KG1 (cell line): ENCODE measurements at regions not wholly inside any gene's neighbourhood (a gene's known extent, or its start where the extent isn't known, plus 50 kb on each side); places are given as distances from the start of the nearest gene placed in this dataset.
A peak's percentile ranks its signal among the peaks of the same experiment; 100 is the strongest.
"Not testable (repeated sequence)": the region's sequence is repeated elsewhere in the genome, so short reads cannot be mapped to it uniquely, and the experiment has no call there.

Source experiments
- DNase-seq: peaks from one replicate; lab custom pipeline; 2025; lab: John Stamatoyannopoulos, UW

- no peak for DNase-seq
Measured at GRCh38 chr9:2496934-2497333, 124.7 kb upstream of the VLDLR start.

GRCh38 chr9:2497666-2498400 lies 123.8 kb upstream of the VLDLR start:
- no peak for DNase-seq

GRCh38 chr9:2502210-2502609 lies 119.4 kb upstream of the VLDLR start:
- no peak for DNase-seq

- DNase-seq = no peak
Measured at GRCh38 chr9:2502760-2503159, 118.8 kb upstream of the VLDLR start.

- no peak for DNase-seq
Measured at GRCh38 chr9:2506321-2506720, 115.3 kb upstream of the VLDLR start.

GRCh38 chr9:2523591-2523990 lies 98.0 kb upstream of the VLDLR start:
- no peak for DNase-seq

- DNase-seq = no peak
Measured at GRCh38 chr9:2524601-2525000, 97.0 kb upstream of the VLDLR start.

GRCh38 chr9:2525147-2525546 lies 96.4 kb upstream of the VLDLR start:
- DNase-seq = no peak

GRCh38 chr9:2526071-2526828 lies 95.3 kb upstream of the VLDLR start:
- no peak for DNase-seq

- DNase-seq = no peak
Measured at GRCh38 chr9:2531481-2531880, 90.1 kb upstream of the VLDLR start.

- no peak for DNase-seq
Measured at GRCh38 chr9:2536511-2536910, 85.1 kb upstream of the VLDLR start.

- DNase-seq = no peak
Measured at GRCh38 chr9:2545881-2546490, 75.6 kb upstream of the VLDLR start.

- DNase-seq = not testable (repeated sequence)
Measured at GRCh38 chr9:2555899-2556600, 65.5 kb upstream of the VLDLR start.

GRCh38 chr9:2557693-2558092 lies 63.9 kb upstream of the VLDLR start:
- no peak for DNase-seq

GRCh38 chr9:2559192-2560152 lies 62.1 kb upstream of the VLDLR start:
- no peak for DNase-seq

- no peak for DNase-seq
Measured at GRCh38 chr9:2560180-2560579, 61.4 kb upstream of the VLDLR start.

GRCh38 chr9:2565676-2566340 lies 55.8 kb upstream of the VLDLR start:
- DNase-seq = no peak

- no peak for DNase-seq
Measured at GRCh38 chr9:2567922-2568321, 53.7 kb upstream of the VLDLR start.

GRCh38 chr9:2568689-2569088 lies 52.9 kb upstream of the VLDLR start:
- no peak for DNase-seq

GRCh38 chr9:2570615-2571479 lies 50.7 kb upstream of the VLDLR start:
- peak; percentile 26 for DNase-seq
